Fibroblast of skin of abdomen (primary cell): ENCODE measurements at regions not wholly inside any gene's neighbourhood (a gene's known extent, or its start where the extent isn't known, plus 50 kb on each side); places are given as distances from the start of the nearest gene placed in this dataset.
"Not testable (repeated sequence)": the region's sequence is repeated elsewhere in the genome, so short reads cannot be mapped to it uniquely, and the experiment has no call there.

ENCODE experiments used
- DNase-seq: peaks from one replicate; pipeline ENCODE4 v3.0.0-alpha.2; 2013

GRCh38 chr10:89952325-89952724 is 250.9 kb downstream of the KIF20B start:
- no peak for DNase-seq

GRCh38 chr10:89952751-89953150 is 251.4 kb downstream of the KIF20B start:
- no peak for DNase-seq

- peak; percentile 10 for DNase-seq
Measured at GRCh38 chr10:89954061-89954460, 252.7 kb downstream of the KIF20B start.

- DNase-seq, result no peak
Measured at GRCh38 chr10:89954787-89955566, 253.6 kb downstream of the KIF20B start.

GRCh38 chr10:89959433-89960110 is 258.2 kb downstream of the KIF20B start:
- peak; percentile 32 for DNase-seq

GRCh38 chr10:89963451-89964102 is 262.2 kb downstream of the KIF20B start:
- DNase-seq, result peak; percentile 39

- no peak for DNase-seq
Measured at GRCh38 chr10:89966211-89966610, 264.8 kb downstream of the KIF20B start.

- DNase-seq, result no peak
Measured at GRCh38 chr10:89973326-89973725, 271.9 kb downstream of the KIF20B start.

- DNase-seq, result no peak
Measured at GRCh38 chr10:89975071-89975470, 273.7 kb downstream of the KIF20B start.

GRCh38 chr10:89975771-89976170 is 274.4 kb downstream of the KIF20B start:
- DNase-seq, result no peak

GRCh38 chr10:89978081-89978480 is 276.7 kb downstream of the KIF20B start:
- DNase-seq, result no peak

GRCh38 chr10:89979726-89980125 is 278.3 kb downstream of the KIF20B start:
- no peak for DNase-seq

- no peak for DNase-seq
Measured at GRCh38 chr10:89980166-89980565, 278.8 kb downstream of the KIF20B start.

GRCh38 chr10:89981891-89982290 is 280.5 kb downstream of the KIF20B start:
- peak; percentile 25 for DNase-seq

GRCh38 chr10:89985446-89985845 is 284.1 kb downstream of the KIF20B start:
- no peak for DNase-seq

GRCh38 chr10:89988361-89988760 is 287.0 kb downstream of the KIF20B start:
- DNase-seq, result not testable (repeated sequence)

- no peak for DNase-seq
Measured at GRCh38 chr10:89992575-89992974, 291.2 kb downstream of the KIF20B start.

GRCh38 chr10:90007226-90007625 is 305.8 kb downstream of the KIF20B start:
- peak; percentile 61 for DNase-seq

GRCh38 chr10:90011281-90011680 is 309.9 kb downstream of the KIF20B start:
- DNase-seq, result not testable (repeated sequence)

- no peak for DNase-seq
Measured at GRCh38 chr10:90018819-90019218, 317.4 kb downstream of the KIF20B start.

- no peak for DNase-seq
Measured at GRCh38 chr10:90020506-90020905, 319.1 kb downstream of the KIF20B start.

GRCh38 chr10:90023950-90024349 is 322.6 kb downstream of the KIF20B start:
- no peak for DNase-seq

- DNase-seq, result no peak
Measured at GRCh38 chr10:90028312-90028711, 326.9 kb downstream of the KIF20B start.

- no peak for DNase-seq
Measured at GRCh38 chr10:90031776-90032175, 330.4 kb downstream of the KIF20B start.
